SK-N-MC (cell line): ENCODE measurements at regions not wholly inside any gene's neighbourhood (a gene's known extent, or its start where the extent isn't known, plus 50 kb on each side); places are given as distances from the start of the nearest gene placed in this dataset.

Experiments used
- DNase-seq: peaks from one replicate; pipeline ENCODE4 v3.0.0-alpha.2; 2011; ENCODE audit warnings: low read depth, low spot score
- H3K27ac ChIP-seq: fragments of 200-600 bp; sonication (generic); 2 replicates; pipeline ENCODE4 v1.5.1; 2016; ENCODE audit warnings: mixed run types
- H3K36me3 ChIP-seq: fragments of 200-600 bp; sonication (generic); 2 replicates; pipeline ENCODE4 v1.6.1; 2017; ENCODE audit warnings: antibody characterized with exemption, low read length, mixed read lengths; ENCODE audit not compliant: insufficient read depth
- H3K4me3 ChIP-seq: fragments of 200-600 bp; sonication (generic); 2 replicates; pipeline ENCODE4 v1.5.1; 2016
- H3K9ac ChIP-seq: fragments of 200-600 bp; sonication (generic); 2 replicates; pipeline ENCODE4 v1.8.0; 2017; ENCODE audit warnings: mixed run types, mixed read lengths; ENCODE audit not compliant: insufficient read length
- H3K9me3 ChIP-seq: fragments of 200-600 bp; sonication (generic); 2 replicates; pipeline ENCODE4 v1.6.1; 2017; ENCODE audit warnings: low read depth, mild to moderate bottlenecking, antibody characterized with exemption, low read length, moderate library complexity, mixed read lengths
- EZH2 ChIP-seq: fragments of 200-600 bp; sonication (generic); IDR thresholded peaks from one replicate; pipeline ENCODE4 v1.6.1; 2017; ENCODE audit warnings: antibody characterized with exemption
- FOXP2 ChIP-seq: optimal IDR thresholded peaks from 2 replicates; pipeline ENCODE3; 2011; ENCODE audit warnings: mild to moderate bottlenecking, moderate library complexity; ENCODE audit not compliant: insufficient read depth; ENCODE audit errors: extremely low read length, control extremely low read depth
- POLR2AphosphoS5 ChIP-seq: IDR thresholded peaks from 2 replicates; pipeline ENCODE4 v1.6.1; 2012; ENCODE audit warnings: mild to moderate bottlenecking, low read depth, low read length, borderline replicate concordance

- H3K27ac ChIP-seq: no peak overlapping the region
- H3K36me3 ChIP-seq: no peaks in the 10 kb centered on the region
- no peak overlapping the region for H3K4me3 ChIP-seq
- no peaks in the 10 kb centered on the region for H3K9me3 ChIP-seq
- TF ChIP-seq FOXP2 (no peak), EZH2 (no peak), POLR2AphosphoS5 (no peak)
- no peak overlapping the region for H3K9ac ChIP-seq
- no peak for DNase-seq
These were observed 328.8 kb downstream of the ZNF674 start for GRCh38 chrX:46216406-46216805.

GRCh38 chrX:46211079-46211478, 334.1 kb downstream of the ZNF674 start:
- Histone ChIP-seq H3K4me3 (no peak overlapping the region), H3K9ac (no peak overlapping the region), H3K9me3 (no peaks in the 10 kb centered on the region), H3K27ac (no peak overlapping the region), H3K36me3 (no peaks in the 10 kb centered on the region)
- TF ChIP-seq EZH2 (no peak), POLR2AphosphoS5 (no peak), FOXP2 (no peak)
- no peak for DNase-seq

- TF ChIP-seq POLR2AphosphoS5 (no peak), EZH2 (no peak), FOXP2 (no peak)
- H3K4me3 ChIP-seq: no peak overlapping the region
- no peaks in the 10 kb centered on the region for H3K9me3 ChIP-seq
- no peak for DNase-seq
- no peak overlapping the region for H3K9ac ChIP-seq
- H3K27ac ChIP-seq: no peak overlapping the region
- H3K36me3 ChIP-seq: no peaks in the 10 kb centered on the region
These were observed 335.5 kb downstream of the ZNF674 start for GRCh38 chrX:46209768-46210167.

DNA sequence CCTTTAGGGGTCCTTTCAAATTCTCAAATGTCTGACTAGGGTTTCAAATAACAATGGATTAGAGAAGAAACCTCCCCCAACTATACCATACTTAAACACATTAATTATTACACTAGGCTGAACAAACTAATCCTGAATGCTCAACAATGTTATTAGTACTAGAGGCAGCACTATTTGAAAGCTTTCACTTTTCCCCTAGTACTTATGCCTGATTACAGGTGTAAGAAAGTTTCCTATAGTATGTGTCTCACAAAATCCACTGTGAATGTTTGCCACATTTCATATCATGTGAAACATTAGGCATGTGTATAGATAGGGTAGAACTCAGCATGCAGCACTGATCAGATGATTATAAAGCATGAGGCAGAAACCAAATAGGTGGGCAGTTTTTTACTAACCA, 336.2 kb downstream of the ZNF674 start:
- no peak overlapping the region for H3K4me3 ChIP-seq

GRCh38 chrX:46208225-46208854, 336.9 kb downstream of the ZNF674 start:
- no peaks in the 10 kb centered on the region for H3K9me3 ChIP-seq
- no peak overlapping the region for H3K27ac ChIP-seq
- TF ChIP-seq EZH2 (no peak), FOXP2 (no peak), POLR2AphosphoS5 (no peak)
- no peak overlapping the region for H3K9ac ChIP-seq
- peak; percentile 6 for DNase-seq
- H3K36me3 ChIP-seq: no peaks in the 10 kb centered on the region
- H3K4me3 ChIP-seq: no peak overlapping the region

More for the DNA sequence above, 336.2 kb downstream of the ZNF674 start:
- TF ChIP-seq FOXP2: no peak
- Histone ChIP-seq H3K27ac (no peak overlapping the region), H3K9me3 (no peaks in the 10 kb centered on the region), H3K9ac (no peak overlapping the region), H3K36me3 (no peaks in the 10 kb centered on the region)
- no peak for DNase-seq

- no peak for DNase-seq
- no peak for TF ChIP-seq EZH2
- no peak for TF ChIP-seq POLR2AphosphoS5
- no peak for TF ChIP-seq FOXP2
- H3K27ac ChIP-seq: no peak overlapping the region
- H3K9ac ChIP-seq: no peak overlapping the region
- no peaks in the 10 kb centered on the region for H3K9me3 ChIP-seq
- H3K4me3 ChIP-seq: no peak overlapping the region
- H3K36me3 ChIP-seq: no peaks in the 10 kb centered on the region
These were observed 340.3 kb downstream of the ZNF674 start for GRCh38 chrX:46204721-46205422.

GRCh38 chrX:46202733-46203514, 342.3 kb downstream of the ZNF674 start:
- Histone ChIP-seq H3K9me3 (no peaks in the 10 kb centered on the region), H3K36me3 (no peaks in the 10 kb centered on the region), H3K27ac (no peak overlapping the region), H3K9ac (no peak overlapping the region), H3K4me3 (no peak overlapping the region)
- TF ChIP-seq POLR2AphosphoS5 (no peak), FOXP2 (no peak), EZH2 (no peak)
- no peak for DNase-seq

GRCh38 chrX:46200413-46200812, 344.8 kb downstream of the ZNF674 start:
- no peak for DNase-seq
- no peaks in the 10 kb centered on the region for H3K9me3 ChIP-seq
- no peak overlapping the region for H3K9ac ChIP-seq
- H3K36me3 ChIP-seq: no peaks in the 10 kb centered on the region
- no peak overlapping the region for H3K4me3 ChIP-seq
- no peak for TF ChIP-seq POLR2AphosphoS5
- no peak for TF ChIP-seq EZH2
- no peak for TF ChIP-seq FOXP2
- H3K27ac ChIP-seq: no peak overlapping the region
